RCC 7860 (cell line): ENCODE measurements at regions not wholly inside any gene's neighbourhood (a gene's known extent, or its start where the extent isn't known, plus 50 kb on each side); places are given as distances from the start of the nearest gene placed in this dataset.

ENCODE experiments used
- DNase-seq: peaks from one replicate; pipeline ENCODE4 v3.0.0-alpha.2; 2015; ENCODE audit warnings: low spot score
- FAIRE-seq: peaks from 2 replicates; lab custom pipeline; 2012; peaks lifted over from hg19 to GRCh38; lab: Jason Lieb, UNC

DNA sequence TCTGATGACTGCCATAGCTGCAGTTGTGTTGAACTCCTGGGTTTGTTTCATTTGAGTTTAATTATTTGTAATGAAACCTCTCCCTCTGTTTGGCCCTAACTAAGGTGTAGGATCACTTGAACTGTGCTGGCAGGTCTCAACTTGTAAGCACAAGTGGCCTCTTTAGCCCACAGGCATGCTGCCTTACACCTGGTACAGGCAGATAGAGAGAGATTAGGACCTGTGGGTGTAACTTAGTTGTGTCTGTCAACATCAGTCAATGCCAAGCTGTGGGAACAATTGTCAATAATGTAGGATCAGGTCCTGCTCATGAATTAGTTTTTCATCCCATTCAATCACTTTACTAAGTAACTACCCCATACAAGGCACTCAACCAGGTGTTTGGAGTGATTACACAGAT lies 263.0 kb upstream of the G2E3 start:
- FAIRE-seq (no peak), DNase-seq (no peak)

DNA sequence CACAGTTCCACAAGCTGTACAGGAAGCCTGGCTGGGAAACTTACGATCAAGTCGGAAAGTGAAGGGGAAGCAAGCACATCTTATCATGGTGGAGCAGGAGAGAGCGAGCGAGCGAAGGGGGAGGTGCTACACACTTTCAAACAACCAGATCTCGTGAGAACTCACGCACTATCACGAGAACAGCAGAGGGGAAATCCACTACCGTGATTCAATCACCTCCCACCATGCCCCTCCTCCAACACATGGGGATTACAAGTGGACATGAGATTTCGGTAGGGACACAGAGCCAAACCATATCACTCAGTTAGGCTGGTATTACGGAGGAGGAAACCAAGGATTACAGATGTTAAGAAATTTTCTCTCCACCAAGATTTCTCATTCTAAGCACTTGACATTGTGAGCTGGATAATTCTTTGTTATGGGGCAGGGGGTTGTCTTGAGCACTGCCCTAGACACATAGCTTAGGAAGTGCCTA lies 262.0 kb upstream of the G2E3 start:
- FAIRE-seq (no peak), DNase-seq (no peak)

DNA sequence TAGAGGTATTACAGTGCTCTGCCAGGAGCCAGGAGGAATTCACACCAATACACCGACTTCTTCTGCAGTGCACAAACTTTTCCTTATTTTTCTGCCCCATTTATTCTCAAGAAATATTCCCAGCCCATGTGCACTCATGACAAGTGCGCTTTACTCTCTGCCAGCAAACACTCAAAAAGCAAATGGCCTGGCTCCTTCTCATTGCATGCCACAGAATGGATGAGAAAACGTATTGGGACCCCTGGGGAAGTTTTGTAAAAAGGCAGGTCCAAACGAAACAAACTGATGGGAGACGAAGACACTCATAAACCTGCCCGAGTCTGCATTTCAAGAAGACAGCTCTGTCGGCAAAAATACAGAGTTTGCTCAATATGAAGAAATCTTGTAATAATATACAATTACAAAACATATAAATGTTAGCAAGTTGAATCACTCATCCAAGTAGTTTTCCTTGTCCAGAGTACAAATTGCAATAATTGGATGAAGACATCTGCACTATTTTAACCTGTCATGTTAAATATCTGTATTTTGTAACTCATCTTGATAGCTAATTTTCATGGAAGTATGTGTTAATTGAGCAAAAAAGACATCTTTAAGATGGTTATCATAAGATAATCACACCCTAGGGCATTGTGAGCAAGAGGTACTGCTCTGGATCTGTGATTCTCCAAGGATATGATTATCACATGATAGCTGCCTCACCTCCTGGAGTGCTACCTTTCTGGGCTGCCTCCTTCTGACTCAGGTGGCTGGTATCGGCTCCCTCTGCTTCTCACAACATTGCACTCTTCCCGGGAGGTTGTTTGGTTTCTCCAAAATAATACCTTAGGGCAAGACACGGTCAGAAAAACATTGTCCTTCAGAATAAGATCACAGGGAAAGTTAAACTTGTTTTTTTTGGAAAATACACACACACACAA lies 260.8 kb upstream of the G2E3 start:
- FAIRE-seq = no peak
- no peak for DNase-seq

- FAIRE-seq (no peak), DNase-seq (no peak)
Observed at GRCh38 chr14:30299915-30300314, 259.0 kb upstream of the G2E3 start.

- no peak for FAIRE-seq
Observed at GRCh38 chr14:30303350-30303749, 255.6 kb upstream of the G2E3 start.

DNA sequence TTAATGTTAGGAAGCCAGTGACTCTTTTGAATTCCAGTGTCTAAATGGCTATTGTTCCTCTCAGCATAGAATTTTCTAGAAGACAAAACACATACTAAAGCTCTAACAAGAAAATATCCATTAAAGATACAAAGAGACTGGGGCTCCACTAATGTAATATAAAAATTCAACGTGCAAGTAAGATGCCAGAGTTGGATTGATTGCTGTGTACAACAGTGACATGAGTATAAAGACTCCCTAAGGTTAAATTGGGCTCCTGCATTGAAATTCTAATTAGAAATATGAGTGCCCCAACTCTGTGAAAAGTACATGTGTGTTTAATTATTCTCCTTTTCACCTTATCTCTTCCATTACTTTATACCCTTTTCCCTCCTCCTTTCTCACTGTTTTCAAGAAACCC lies 253.6 kb upstream of the G2E3 start:
- FAIRE-seq (no peak), DNase-seq (no peak)

More at GRCh38 chr14:30303350-30303749, 255.6 kb upstream of the G2E3 start:
- no peak for DNase-seq

DNA sequence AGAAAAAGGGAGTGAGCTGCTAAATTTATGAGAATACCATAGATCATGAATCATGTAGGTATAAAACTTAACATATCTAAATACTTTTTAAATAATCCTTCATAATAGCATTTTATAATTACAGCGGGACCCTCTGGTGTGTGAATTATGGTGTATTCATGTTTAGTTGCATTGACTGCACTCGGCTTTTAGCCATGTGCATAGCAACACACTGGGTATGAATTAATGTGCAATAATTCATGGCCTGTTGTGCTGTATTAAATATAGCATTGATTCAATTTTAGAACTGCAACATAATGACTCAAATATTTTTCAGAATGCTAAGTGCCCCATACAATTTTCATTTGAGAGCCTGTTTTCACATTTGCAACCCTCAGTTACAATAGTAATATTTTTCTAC lies 249.6 kb upstream of the G2E3 start:
- DNase-seq = no peak
- FAIRE-seq = no peak

- DNase-seq (no peak), FAIRE-seq (no peak)
Observed at GRCh38 chr14:30312214-30312613, 246.7 kb upstream of the G2E3 start.

GRCh38 chr14:30317729-30318128 lies 241.2 kb upstream of the G2E3 start:
- no peak for FAIRE-seq
- no peak for DNase-seq

DNA sequence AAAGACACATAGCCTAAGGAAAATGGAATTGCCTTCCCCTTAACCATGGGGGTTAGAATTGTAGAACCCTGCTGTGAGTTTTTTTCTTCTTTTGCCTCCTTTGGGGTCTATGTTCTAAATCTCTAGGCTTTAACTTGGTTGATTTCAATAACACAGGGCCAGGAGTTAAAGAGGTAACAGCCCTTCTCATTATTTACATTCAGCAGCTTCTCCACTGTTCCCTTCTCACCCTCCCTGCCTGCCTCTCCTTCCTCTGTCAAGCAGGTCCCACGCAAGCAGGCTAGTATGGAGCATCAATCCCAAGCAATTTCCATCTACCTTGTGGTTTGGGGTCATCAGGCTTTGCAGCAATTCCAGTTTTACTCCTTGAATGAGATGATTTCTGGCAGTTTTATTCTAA lies 236.1 kb upstream of the G2E3 start:
- DNase-seq (no peak), FAIRE-seq (no peak)

DNA sequence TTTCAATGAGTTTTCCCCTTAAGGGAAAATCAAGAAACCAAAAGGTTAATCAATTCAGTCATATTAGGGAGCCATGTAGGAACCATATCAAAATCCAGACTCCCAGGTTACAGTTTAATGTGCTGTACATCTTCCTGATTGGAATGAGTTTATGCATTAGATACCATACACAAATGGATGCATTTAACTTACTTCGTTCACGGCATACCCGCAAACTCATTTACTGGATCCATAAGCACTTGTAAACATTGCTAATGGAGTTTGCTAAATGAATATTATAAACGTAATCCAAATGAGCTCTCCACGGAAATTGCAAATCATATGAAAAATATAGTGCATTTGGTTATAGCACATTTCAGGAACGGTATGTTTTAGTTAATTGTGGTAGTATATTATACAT lies 228.9 kb upstream of the G2E3 start:
- DNase-seq (no peak), FAIRE-seq (no peak)

DNA sequence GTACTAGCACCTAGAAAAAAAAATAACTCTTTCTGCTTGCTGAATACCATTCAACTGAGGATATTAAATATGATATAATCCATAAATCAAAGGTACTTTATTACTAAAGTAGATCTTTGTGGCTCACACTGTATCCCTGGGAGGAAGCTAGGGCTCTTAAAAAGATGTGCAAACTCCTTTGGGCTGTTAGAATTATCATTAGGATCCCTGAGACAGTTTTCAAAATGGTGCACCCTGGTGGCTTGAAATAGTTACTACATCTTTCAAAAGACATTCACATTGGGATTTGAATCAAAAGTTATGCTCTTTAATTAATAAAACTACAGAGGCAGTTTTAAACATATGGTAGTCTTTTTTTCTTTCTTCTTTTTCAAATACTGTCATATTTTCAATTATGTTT lies 228.5 kb upstream of the G2E3 start:
- DNase-seq (no peak), FAIRE-seq (no peak)

GRCh38 chr14:30331030-30331429 lies 227.9 kb upstream of the G2E3 start:
- DNase-seq = no peak
- FAIRE-seq = no peak

DNA sequence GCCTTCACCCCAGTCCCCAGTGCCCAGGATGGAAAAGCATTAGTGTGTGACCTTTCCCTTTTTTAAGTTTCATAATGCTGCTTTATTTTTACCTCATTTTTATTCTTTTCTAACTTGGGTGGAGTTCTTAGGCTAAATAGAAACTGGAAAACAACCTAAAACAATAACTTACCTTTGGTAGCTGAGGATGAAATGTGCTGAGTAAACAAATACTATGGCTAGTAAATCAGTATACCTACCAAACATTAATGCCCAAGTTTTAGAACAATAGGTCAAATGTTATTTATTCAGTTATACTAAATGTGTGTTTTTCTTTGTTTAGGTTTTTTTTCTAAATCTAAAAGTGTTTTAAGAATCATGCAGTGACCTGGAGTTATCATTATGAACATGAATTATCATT lies 226.6 kb upstream of the G2E3 start:
- DNase-seq (no peak), FAIRE-seq (no peak)

GRCh38 chr14:30333934-30334333 lies 225.0 kb upstream of the G2E3 start:
- FAIRE-seq (no peak), DNase-seq (no peak)

GRCh38 chr14:30337456-30337855 lies 221.5 kb upstream of the G2E3 start:
- FAIRE-seq = no peak

GRCh38 chr14:30339311-30339901 lies 219.6 kb upstream of the G2E3 start:
- no peak for DNase-seq
- no peak for FAIRE-seq

More at GRCh38 chr14:30337456-30337855, 221.5 kb upstream of the G2E3 start:
- DNase-seq = no peak

- no peak for DNase-seq
- no peak for FAIRE-seq
Observed at GRCh38 chr14:30340495-30340894, 218.5 kb upstream of the G2E3 start.

DNA sequence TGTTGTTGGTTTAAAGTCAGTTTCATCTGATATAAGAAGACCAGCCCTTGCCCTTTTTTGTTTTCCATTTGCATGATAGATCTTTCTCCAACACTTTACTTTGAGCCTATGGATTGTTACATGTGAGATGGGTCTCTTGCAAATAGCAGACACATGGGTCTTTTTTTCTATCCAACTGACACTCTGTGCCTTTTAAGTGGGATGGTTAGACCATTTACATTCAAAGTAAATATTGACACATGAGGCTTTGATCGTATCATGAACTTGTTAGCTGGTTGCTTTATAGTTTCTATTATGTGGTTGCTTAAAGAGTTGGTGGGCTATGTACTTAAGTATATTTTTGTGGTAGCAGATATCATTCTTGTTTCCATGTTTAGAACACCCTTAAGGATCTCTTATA lies 213.4 kb upstream of the G2E3 start:
- FAIRE-seq (no peak), DNase-seq (no peak)

DNA sequence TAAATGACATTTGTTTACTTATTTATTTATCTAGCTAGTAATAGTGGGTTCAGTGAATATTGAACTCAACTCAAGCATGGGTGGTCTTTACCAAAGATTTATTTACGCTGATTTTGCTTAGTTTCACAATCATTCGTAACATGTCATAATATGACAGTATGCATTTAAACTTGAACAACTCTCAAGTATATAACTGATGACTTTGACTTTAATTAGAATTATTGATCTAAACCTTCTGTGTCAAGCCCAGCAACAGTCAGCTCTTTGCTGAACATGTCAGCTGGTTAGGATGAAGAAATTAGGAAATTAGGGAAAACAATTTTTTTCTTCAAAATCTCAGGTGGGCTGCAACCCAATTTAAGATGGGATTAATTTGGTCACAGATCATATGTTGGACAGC lies 210.5 kb upstream of the G2E3 start:
- DNase-seq (no peak), FAIRE-seq (no peak)

DNA sequence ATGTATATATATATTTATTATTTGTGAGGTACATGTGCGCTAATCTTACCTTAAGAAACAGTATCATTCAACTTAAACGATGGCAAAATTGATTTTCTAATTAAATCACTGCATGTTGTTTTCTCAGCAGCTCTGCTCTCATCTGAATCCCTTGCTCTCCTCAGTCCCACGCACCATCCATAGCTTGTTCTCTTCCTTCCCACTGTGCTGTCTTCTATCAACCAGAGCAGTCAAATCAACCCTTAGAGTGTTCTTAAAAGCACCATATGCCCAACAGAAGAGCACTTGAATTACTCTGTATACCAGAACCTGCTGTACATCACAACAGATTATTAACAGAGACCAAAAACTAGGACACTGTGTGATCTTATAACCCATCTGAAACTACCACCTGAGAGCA lies 209.4 kb upstream of the G2E3 start:
- FAIRE-seq (no peak), DNase-seq (no peak)

DNA sequence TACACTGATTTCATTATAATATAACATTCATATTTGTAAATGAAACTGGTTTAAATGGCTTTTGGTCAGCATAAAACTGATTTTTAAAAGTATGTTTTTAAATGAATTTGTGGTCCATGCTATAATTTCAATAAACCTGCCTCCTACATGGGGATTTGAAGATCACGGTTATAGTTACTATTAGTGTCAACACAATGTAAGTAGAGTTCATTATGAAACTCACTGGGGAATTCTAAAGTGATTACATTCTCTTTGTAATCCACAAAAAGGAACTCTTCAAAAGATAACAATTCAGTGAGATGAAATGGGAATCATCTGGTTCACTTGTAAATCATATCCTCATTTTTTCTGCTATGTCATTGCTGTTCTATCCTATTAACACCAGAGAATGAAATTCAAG lies 204.5 kb upstream of the G2E3 start:
- no peak for FAIRE-seq
- DNase-seq = no peak
